Skeletal muscle cell (primary cell): ENCODE measurements at regions not wholly inside any gene's neighbourhood (a gene's known extent, or its start where the extent isn't known, plus 50 kb on each side); places are given as distances from the start of the nearest gene placed in this dataset.

Experiments
- DNase-seq: peaks from one replicate; pipeline ENCODE4 v3.0.0-alpha.2; 2010; ENCODE audit warnings: low read depth
- H3K4me3 ChIP-seq: 2 replicates; pipeline ENCODE4 v1.5.1; 2011; ENCODE audit warnings: low read depth, mild to moderate bottlenecking, control low read depth, low read length, moderate library complexity

GRCh38 chr4:175341203-175341755 is 423.1 kb downstream of the ADAM29 start:
- H3K4me3 ChIP-seq, result no peak overlapping the region
- DNase-seq, result peak; percentile 51

GRCh38 chr4:175346376-175346775 is 428.2 kb downstream of the ADAM29 start:
- no peak for DNase-seq
- H3K4me3 ChIP-seq, result no peak overlapping the region

GRCh38 chr4:175350246-175350645 is 432.1 kb downstream of the ADAM29 start:
- no peak for DNase-seq
- H3K4me3 ChIP-seq, result no peak overlapping the region

DNA sequence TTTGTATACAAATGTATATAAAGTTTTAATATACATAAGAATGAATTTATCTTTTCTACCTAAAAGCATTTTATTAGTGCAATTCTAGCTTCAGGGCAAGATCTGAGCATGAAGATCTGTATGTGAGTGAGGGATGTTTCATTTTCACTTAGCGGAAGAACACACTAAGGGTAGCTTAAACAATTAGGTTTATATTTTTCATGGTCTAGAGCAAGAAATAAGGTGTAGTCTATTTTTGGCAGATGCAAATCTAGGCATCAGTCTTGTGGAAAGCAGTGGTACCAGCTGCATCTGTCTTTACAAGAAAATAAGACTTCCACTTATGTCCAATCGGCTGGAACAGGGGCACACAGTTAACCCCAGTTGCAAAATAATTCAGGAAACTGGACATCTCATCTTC is 433.3 kb downstream of the ADAM29 start:
- DNase-seq, result no peak
- no peak overlapping the region for H3K4me3 ChIP-seq

GRCh38 chr4:175369087-175369486 is 443.0 kb downstream of the GPM6A start:
- H3K4me3 ChIP-seq, result no peak overlapping the region
- DNase-seq, result peak; percentile 17

- H3K4me3 ChIP-seq, result no peak overlapping the region
- DNase-seq, result no peak
These were observed 441.0 kb downstream of the GPM6A start for GRCh38 chr4:175371091-175371490.

DNA sequence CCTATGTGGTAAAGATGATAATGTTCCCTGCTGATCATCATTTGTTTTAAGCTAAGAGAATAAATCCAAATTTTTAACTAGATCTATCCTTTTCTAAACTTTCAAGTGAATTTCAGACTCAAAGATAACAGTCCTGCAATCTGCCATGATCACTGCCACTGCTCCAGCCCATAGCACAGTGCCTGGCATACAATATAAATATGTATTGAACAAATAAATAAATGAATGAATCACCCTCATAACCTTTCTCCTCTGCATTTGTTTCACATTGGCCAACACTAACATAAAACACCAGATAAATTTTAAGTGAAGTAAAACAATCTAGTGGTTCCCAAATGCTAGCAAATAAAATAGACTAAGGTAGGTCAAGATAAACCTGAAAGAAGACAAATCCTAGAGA is 439.0 kb downstream of the GPM6A start:
- DNase-seq, result no peak
- no peak overlapping the region for H3K4me3 ChIP-seq

- no peak for DNase-seq
- no peak overlapping the region for H3K4me3 ChIP-seq
These were observed 437.6 kb downstream of the GPM6A start for GRCh38 chr4:175374459-175374858.

DNA sequence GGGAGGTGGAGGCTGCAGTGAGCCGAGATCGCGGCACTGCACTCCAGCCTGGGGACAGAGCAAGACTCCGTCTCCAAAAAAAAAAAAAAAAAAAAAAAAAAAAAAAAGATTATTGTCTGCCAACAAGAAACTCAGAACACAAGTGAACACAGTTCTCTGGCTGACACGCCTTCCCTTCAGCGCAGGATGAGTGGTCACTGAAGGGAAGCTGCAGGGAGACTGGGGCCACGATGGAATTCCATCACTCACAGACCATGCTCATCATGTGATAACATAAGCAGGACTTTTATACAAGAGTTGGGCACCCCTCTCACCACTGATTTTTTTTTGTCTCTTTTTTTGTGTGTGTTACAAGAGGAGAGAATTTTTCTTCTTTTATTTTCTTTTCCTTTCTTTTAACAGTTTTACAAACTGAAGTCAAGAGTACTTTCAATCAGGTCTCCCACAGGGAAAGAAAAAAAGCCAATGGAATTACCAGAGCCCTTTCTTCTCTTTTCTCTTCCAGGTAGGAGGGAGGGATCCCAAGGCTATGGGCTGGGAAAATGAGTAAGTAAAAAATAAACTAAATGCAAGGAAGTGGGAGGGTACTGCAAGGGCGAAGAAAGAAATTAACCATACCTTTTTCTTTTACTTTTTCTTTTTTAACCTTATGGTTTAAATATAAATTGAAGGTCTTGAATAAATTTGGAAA is 435.6 kb downstream of the GPM6A start:
- H3K4me3 ChIP-seq, result no peak overlapping the region
- DNase-seq, result no peak

GRCh38 chr4:175377203-175377602 is 434.9 kb downstream of the GPM6A start:
- H3K4me3 ChIP-seq, result no peak overlapping the region
- DNase-seq, result no peak

- H3K4me3 ChIP-seq, result no peak overlapping the region
- no peak for DNase-seq
These were observed 433.7 kb downstream of the GPM6A start for GRCh38 chr4:175378372-175378771.

DNA sequence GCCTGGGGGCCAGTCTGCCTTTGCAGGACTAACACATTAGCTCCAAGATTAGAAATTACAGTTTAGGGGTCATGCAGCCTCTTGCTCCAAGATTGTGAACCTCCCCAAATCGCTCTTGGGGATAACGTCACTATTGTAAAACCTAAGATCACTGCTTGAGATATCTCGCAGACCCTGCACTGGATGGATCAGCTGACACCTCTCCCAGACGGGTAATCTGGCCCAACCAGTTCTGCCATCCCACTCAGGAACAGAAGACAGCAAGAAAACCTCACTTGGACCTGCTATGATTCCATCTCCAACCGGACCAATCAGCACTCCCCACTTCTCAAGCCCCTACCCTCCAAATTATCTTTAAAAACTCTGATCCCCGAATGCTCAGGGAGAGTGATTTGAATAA is 431.2 kb downstream of the GPM6A start:
- DNase-seq, result no peak
- no peak overlapping the region for H3K4me3 ChIP-seq

- no peak for DNase-seq
- H3K4me3 ChIP-seq, result no peak overlapping the region
These were observed 426.3 kb downstream of the GPM6A start for GRCh38 chr4:175385797-175386196.

- H3K4me3 ChIP-seq, result no peak overlapping the region
- DNase-seq, result no peak
These were observed 425.1 kb downstream of the GPM6A start for GRCh38 chr4:175386776-175387507.

DNA sequence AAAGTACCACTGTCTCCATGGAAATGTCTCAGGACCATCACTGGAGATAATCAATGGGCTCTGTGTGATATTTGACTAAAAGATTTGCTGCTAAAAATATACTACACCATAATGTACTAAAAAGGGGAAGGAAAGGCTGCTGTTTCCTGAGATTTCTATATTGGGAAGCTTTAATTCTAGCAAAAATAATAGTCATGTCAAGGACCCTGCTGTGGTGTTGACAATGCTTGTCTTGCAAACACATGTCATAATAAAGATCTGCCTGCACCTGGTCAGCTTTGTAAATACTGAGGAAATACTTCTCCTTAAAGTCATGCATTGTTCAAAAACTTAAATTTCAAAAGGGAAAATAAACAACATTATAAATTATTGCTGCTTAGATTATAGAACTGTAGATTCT is 417.9 kb downstream of the GPM6A start:
- H3K4me3 ChIP-seq, result no peak overlapping the region

DNA sequence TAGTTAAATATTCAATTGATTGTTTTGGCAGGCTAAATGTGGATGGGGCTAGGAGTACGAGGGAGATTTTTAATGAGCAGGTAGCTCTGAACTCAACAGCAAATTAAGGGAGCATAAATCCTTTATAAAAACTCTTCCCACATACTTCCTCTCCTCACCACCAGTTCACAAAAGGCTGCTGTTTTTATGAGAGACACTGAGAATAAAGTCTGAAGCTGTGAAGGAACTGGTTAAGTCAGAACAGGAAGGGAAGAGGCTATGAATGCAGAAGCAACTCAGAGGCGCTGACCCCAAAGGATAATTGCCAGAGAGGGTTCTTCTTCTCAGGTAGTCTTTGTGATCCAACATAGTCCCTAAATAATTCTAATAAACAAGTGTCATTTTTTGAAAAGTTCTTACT is 406.1 kb downstream of the GPM6A start:
- no peak overlapping the region for H3K4me3 ChIP-seq
- no peak for DNase-seq

More for the DNA sequence above, 417.9 kb downstream of the GPM6A start:
- no peak for DNase-seq

- no peak for DNase-seq
These were observed 404.1 kb downstream of the GPM6A start for GRCh38 chr4:175407926-175408325.

GRCh38 chr4:175411251-175411650 is 400.8 kb downstream of the GPM6A start:
- no peak for DNase-seq
- H3K4me3 ChIP-seq, result no peak overlapping the region

More at GRCh38 chr4:175407926-175408325, 404.1 kb downstream of the GPM6A start:
- no peak overlapping the region for H3K4me3 ChIP-seq

GRCh38 chr4:175412161-175412560 is 399.9 kb downstream of the GPM6A start:
- peak; percentile 57 for DNase-seq
- H3K4me3 ChIP-seq, result no peak overlapping the region

- DNase-seq, result peak; percentile 93
- no peak overlapping the region for H3K4me3 ChIP-seq
These were observed 399.3 kb downstream of the GPM6A start for GRCh38 chr4:175412746-175413145.

GRCh38 chr4:175413561-175413960 is 398.5 kb downstream of the GPM6A start:
- no peak for DNase-seq
- no peak overlapping the region for H3K4me3 ChIP-seq
